GM18907 (cell line): ENCODE measurements at regions not wholly inside any gene's neighbourhood (a gene's known extent, or its start where the extent isn't known, plus 50 kb on each side); places are given as distances from the start of the nearest gene placed in this dataset.
A peak's percentile ranks its signal among the peaks of the same experiment; 100 is the strongest.

Source experiments
- ATAC-seq: cut with Tn5 transposase; IDR thresholded peaks from one replicate; pipeline ENCODE4 v1.9.1; 2021; ENCODE audit warnings: mild to moderate bottlenecking, moderate library complexity; ENCODE audit not compliant: unreplicated experiment

- no peak for ATAC-seq
Measured at GRCh38 chr5:168211936-168212335, 79.5 kb upstream of the WWC1 start.

GRCh38 chr5:168214071-168214470 is 77.4 kb upstream of the WWC1 start:
- ATAC-seq: no peak

- no peak for ATAC-seq
Measured at GRCh38 chr5:168214886-168215285, 76.6 kb upstream of the WWC1 start.

GRCh38 chr5:168215646-168216045 is 75.8 kb upstream of the WWC1 start:
- ATAC-seq: no peak

GRCh38 chr5:168216989-168217388 is 74.5 kb upstream of the WWC1 start:
- ATAC-seq: no peak

- ATAC-seq: no peak
Measured at GRCh38 chr5:168217497-168217896, 73.9 kb upstream of the WWC1 start.

- no peak for ATAC-seq
Measured at GRCh38 chr5:168218746-168219145, 72.7 kb upstream of the WWC1 start.

- ATAC-seq: peak; percentile 87
Measured at GRCh38 chr5:168219515-168220410, 71.7 kb upstream of the WWC1 start.

- ATAC-seq: no peak
Measured at GRCh38 chr5:168224085-168224484, 67.4 kb upstream of the WWC1 start.

GRCh38 chr5:168226012-168226411 is 65.4 kb upstream of the WWC1 start:
- no peak for ATAC-seq

GRCh38 chr5:168227001-168227400 is 64.4 kb upstream of the WWC1 start:
- no peak for ATAC-seq

GRCh38 chr5:168227973-168228615 is 63.4 kb upstream of the WWC1 start:
- ATAC-seq: peak; percentile 99

GRCh38 chr5:168228668-168229067 is 62.8 kb upstream of the WWC1 start:
- no peak for ATAC-seq

GRCh38 chr5:168234133-168234532 is 57.3 kb upstream of the WWC1 start:
- no peak for ATAC-seq

- no peak for ATAC-seq
Measured at GRCh38 chr5:168238463-168238862, 53.0 kb upstream of the WWC1 start.

GRCh38 chr5:168239325-168239724 is 52.1 kb upstream of the WWC1 start:
- no peak for ATAC-seq
